ENCODE measurements at regions not wholly inside any gene's neighbourhood (a gene's known extent, or its start where the extent isn't known, plus 50 kb on each side); places are given as distances from the start of the nearest gene placed in this dataset.

DNA sequence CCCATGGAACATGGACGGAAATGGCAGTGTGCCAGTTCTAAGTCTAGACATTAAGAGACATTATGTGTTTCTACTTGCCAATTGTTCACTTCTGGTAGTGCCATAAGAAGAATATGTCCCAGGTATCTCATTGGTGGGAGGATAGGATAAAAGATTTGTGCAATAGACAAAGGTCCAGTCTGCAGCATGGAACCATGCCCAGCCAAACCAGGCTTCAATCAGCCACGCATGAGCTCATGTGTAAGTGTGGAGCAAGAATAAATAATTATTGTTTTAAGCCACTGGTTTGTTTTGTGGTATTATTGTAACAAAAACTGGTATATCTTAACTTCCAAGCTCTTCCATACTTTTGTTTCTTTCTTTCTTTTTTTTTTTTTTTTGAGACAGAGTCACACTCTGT is 153.6 kb upstream of the CTTNBP2 start:
- Histone ChIP-seq H3K27me3 (ENCODE audit: insufficient read depth, low read depth, low read length) (no peaks in the 10 kb centered on the region), H3K79me2 (replicated peaks; ENCODE audit: insufficient read depth, low read length) (no peaks in the 10 kb centered on the region), H2AFZ (ENCODE audit: low read depth, low read length) (no peak overlapping the region), H3K27ac (ENCODE audit: low read length) (no peak overlapping the region), H3F3A (ENCODE audit: insufficient read depth, low read length, poor library complexity, severe bottlenecking) (no peaks in the 10 kb centered on the region), H3K4me3 (ENCODE audit: low read length) (no peak overlapping the region), H3K9ac (ENCODE audit: low read length) (no peak overlapping the region), H4K20me1 (ENCODE audit: insufficient read depth) (no peaks in the 10 kb centered on the region), H3K36me3 (ENCODE audit: insufficient read depth, low read length) (no peaks in the 10 kb centered on the region), H3K9me3 (ENCODE audit: low read length) (no peaks in the 10 kb centered on the region), H3K9me2 (ENCODE audit: insufficient read depth, low read length) (no peaks in the 10 kb centered on the region), H3K4me2 (ENCODE audit: low read length) (no peak overlapping the region)
- TF ChIP-seq POLR2AphosphoS5 (IDR thresholded peaks at IDR 0.05) (no peak), TAF1 (IDR thresholded peaks at IDR 0.05; ENCODE audit: low read depth) (no peak)

- H3K36me3 ChIP-seq (ENCODE audit: insufficient read depth, low read length), result no peaks in the 10 kb centered on the region
- H3F3A ChIP-seq (ENCODE audit: insufficient read depth, low read length, poor library complexity, severe bottlenecking), result no peaks in the 10 kb centered on the region
- no peaks in the 10 kb centered on the region for H3K79me2 ChIP-seq (replicated peaks; ENCODE audit: insufficient read depth, low read length)
- no peak overlapping the region for H2AFZ ChIP-seq (ENCODE audit: low read depth, low read length)
- H3K27ac ChIP-seq (ENCODE audit: low read length), result no peak overlapping the region
- H3K4me2 ChIP-seq (ENCODE audit: low read length), result no peak overlapping the region
- H3K9me2 ChIP-seq (ENCODE audit: insufficient read depth, low read length), result no peaks in the 10 kb centered on the region
- no peaks in the 10 kb centered on the region for H3K27me3 ChIP-seq (ENCODE audit: insufficient read depth, low read depth, low read length)
- H4K20me1 ChIP-seq (ENCODE audit: insufficient read depth), result no peaks in the 10 kb centered on the region
- H3K9me3 ChIP-seq (ENCODE audit: low read length), result no peaks in the 10 kb centered on the region
- H3K9ac ChIP-seq (ENCODE audit: low read length), result no peak overlapping the region
- TF ChIP-seq RAD21 (conservative IDR thresholded peaks at IDR 0.05) (no peak), POLR2AphosphoS5 (IDR thresholded peaks at IDR 0.05) (no peak), TAF1 (IDR thresholded peaks at IDR 0.05; ENCODE audit: low read depth) (no peak), MXI1 (conservative IDR thresholded peaks at IDR 0.05; ENCODE audit: poor library complexity, severe bottlenecking) (no peak), EP300 (conservative IDR thresholded peaks at IDR 0.05; ENCODE audit: poor library complexity, severe bottlenecking) (no peak), SMC3 (conservative IDR thresholded peaks at IDR 0.05; ENCODE audit: poor library complexity) (no peak)
- TF ChIP-seq, protein P1, sequence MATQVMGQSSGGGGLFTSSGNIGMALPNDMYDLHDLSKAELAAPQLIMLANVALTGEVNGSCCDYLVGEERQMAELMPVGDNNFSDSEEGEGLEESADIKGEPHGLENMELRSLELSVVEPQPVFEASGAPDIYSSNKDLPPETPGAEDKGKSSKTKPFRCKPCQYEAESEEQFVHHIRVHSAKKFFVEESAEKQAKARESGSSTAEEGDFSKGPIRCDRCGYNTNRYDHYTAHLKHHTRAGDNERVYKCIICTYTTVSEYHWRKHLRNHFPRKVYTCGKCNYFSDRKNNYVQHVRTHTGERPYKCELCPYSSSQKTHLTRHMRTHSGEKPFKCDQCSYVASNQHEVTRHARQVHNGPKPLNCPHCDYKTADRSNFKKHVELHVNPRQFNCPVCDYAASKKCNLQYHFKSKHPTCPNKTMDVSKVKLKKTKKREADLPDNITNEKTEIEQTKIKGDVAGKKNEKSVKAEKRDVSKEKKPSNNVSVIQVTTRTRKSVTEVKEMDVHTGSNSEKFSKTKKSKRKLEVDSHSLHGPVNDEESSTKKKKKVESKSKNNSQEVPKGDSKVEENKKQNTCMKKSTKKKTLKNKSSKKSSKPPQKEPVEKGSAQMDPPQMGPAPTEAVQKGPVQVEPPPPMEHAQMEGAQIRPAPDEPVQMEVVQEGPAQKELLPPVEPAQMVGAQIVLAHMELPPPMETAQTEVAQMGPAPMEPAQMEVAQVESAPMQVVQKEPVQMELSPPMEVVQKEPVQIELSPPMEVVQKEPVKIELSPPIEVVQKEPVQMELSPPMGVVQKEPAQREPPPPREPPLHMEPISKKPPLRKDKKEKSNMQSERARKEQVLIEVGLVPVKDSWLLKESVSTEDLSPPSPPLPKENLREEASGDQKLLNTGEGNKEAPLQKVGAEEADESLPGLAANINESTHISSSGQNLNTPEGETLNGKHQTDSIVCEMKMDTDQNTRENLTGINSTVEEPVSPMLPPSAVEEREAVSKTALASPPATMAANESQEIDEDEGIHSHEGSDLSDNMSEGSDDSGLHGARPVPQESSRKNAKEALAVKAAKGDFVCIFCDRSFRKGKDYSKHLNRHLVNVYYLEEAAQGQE (IDR thresholded peaks at IDR 0.05; ENCODE audit: borderline replicate concordance), result no peak
- H3K4me3 ChIP-seq (ENCODE audit: low read length), result no peak overlapping the region
Measured at GRCh38 chr7:118028226-118028625, 155.0 kb upstream of the CTTNBP2 start.

- H3K9me3 ChIP-seq (ENCODE audit: low read length), result no peaks in the 10 kb centered on the region
- H3K79me2 ChIP-seq (replicated peaks; ENCODE audit: insufficient read depth, low read length), result no peaks in the 10 kb centered on the region
- H3K36me3 ChIP-seq (ENCODE audit: insufficient read depth, low read length), result no peaks in the 10 kb centered on the region
- H3K9me2 ChIP-seq (ENCODE audit: insufficient read depth, low read length), result no peaks in the 10 kb centered on the region
- H4K20me1 ChIP-seq (ENCODE audit: insufficient read depth), result no peaks in the 10 kb centered on the region
- H3K27me3 ChIP-seq (ENCODE audit: insufficient read depth, low read depth, low read length), result no peaks in the 10 kb centered on the region
- no peak overlapping the region for H3K9ac ChIP-seq (ENCODE audit: low read length)
- no peak overlapping the region for H3K4me3 ChIP-seq (ENCODE audit: low read length)
- no peak overlapping the region for H2AFZ ChIP-seq (ENCODE audit: low read depth, low read length)
- H3F3A ChIP-seq (ENCODE audit: insufficient read depth, low read length, poor library complexity, severe bottlenecking), result no peaks in the 10 kb centered on the region
- TF ChIP-seq RAD21 (conservative IDR thresholded peaks at IDR 0.05), result no peak
- no peak for TF ChIP-seq SMC3 (conservative IDR thresholded peaks at IDR 0.05; ENCODE audit: poor library complexity)
- TF ChIP-seq EP300 (conservative IDR thresholded peaks at IDR 0.05; ENCODE audit: poor library complexity, severe bottlenecking), result no peak
- TF ChIP-seq TAF1 (IDR thresholded peaks at IDR 0.05; ENCODE audit: low read depth), result no peak
- TF ChIP-seq MXI1 (conservative IDR thresholded peaks at IDR 0.05; ENCODE audit: poor library complexity, severe bottlenecking), result no peak
- H3K4me2 ChIP-seq (ENCODE audit: low read length), result no peak overlapping the region
- H3K27ac ChIP-seq (ENCODE audit: low read length), result no peak overlapping the region
Measured at GRCh38 chr7:118029826-118030422, 154.0 kb upstream of the LSM8 start.

Data from neural cell (in vitro differentiated cells).